SK-N-SH treated with all-trans-retinoic acid at 6 μM for 48 hours (cell line): ENCODE measurements at regions not wholly inside any gene's neighbourhood (a gene's known extent, or its start where the extent isn't known, plus 50 kb on each side); places are given as distances from the start of the nearest gene placed in this dataset.

Experiments used
- ARNTL ChIP-seq: fragments of 450-650 bp; formaldehyde crosslinking; IDR thresholded peaks from 2 replicates; pipeline ENCODE4 v1.5.0; 2020; ENCODE audit warnings: low read depth, mild to moderate bottlenecking, moderate library complexity, borderline replicate concordance
- OSR1 ChIP-seq: fragments of 250-450 bp; sonication (Bioruptor Pico); IDR thresholded peaks from 2 replicates; pipeline ENCODE4 v1.8.0; 2022; ENCODE audit warnings: moderate library complexity, mild to moderate bottlenecking, inconsistent platforms
- RARB ChIP-seq: fragments of 250-450 bp; sonication (Bioruptor Pico); IDR thresholded peaks from 2 replicates; pipeline ENCODE4 v1.8.0; 2021; ENCODE audit warnings: mild to moderate bottlenecking, moderate library complexity
- TCF4 ChIP-seq: fragments of 250-450 bp; sonication (Bioruptor Pico); IDR thresholded peaks from 2 replicates; pipeline ENCODE4 v1.8.0; 2021; ENCODE audit warnings: mild to moderate bottlenecking, moderate library complexity, borderline replicate concordance
- TOX ChIP-seq: fragments of 250-450 bp; sonication (Bioruptor Pico); IDR thresholded peaks from 2 replicates; pipeline ENCODE4 v1.8.0; 2021; ENCODE audit warnings: mild to moderate bottlenecking, moderate library complexity, borderline replicate concordance
- ZFP3 ChIP-seq: fragments of 250-450 bp; sonication (Bioruptor Pico); IDR thresholded peaks from 2 replicates; pipeline ENCODE4 v1.5.0; 2020; ENCODE audit warnings: mild to moderate bottlenecking, moderate library complexity

DNA sequence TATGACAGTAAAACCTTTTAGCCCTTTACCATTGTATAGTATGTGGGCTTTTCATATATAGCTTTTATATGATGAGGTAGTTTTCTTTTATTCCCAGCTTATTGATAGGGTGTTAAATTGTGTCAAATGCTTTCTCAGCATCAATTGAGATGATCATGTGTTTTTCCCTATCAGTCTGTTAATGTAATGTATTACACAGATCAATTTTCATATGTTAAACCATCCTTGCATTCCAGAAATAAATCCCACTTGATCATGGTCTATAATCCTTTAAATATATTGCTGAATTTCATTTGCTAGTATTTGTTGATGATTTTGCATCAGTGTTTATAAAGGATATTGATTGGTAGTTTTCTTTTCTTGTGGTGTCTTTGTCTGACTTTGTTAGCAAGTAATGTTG is 603.9 kb downstream of the TRHDE start:
- no peak for TF ChIP-seq TCF4 (CRISPR knock-in tag)
- TF ChIP-seq RARB (CRISPR knock-in tag), result no peak
- TF ChIP-seq ZFP3 (CRISPR knock-in tag), result no peak
- no peak for TF ChIP-seq OSR1
- TF ChIP-seq TOX (CRISPR knock-in tag), result no peak
- no peak for TF ChIP-seq ARNTL (CRISPR knock-in tag)
